Body of pancreas (tissue), 4 donors: ENCODE measurements at regions not wholly inside any gene's neighbourhood (a gene's known extent, or its start where the extent isn't known, plus 50 kb on each side); places are given as distances from the start of the nearest gene placed in this dataset.

ENCODE experiments used
- POLR2A ChIP-seq, 3 donors: fragments of 450-650 bp; IDR thresholded peaks; one replicate each; pipeline ENCODE4 v1.6.1; 2016; ENCODE audit warnings: antibody characterized with exemption in 3 of 3, mild to moderate bottlenecking in 2 of 3
- TF ChIP-seq, protein P1 (sequence below), 7 experiments: fragments of 450-650 bp in 4 of 7; fragments of 200-600 bp in 3 of 7; sonication (generic) in 3 of 7; IDR thresholded peaks; one replicate each; pipeline ENCODE4 v1.5.1; 2016 to 2019; ENCODE audit warnings: antibody characterized with exemption in 7 of 7

DNA sequence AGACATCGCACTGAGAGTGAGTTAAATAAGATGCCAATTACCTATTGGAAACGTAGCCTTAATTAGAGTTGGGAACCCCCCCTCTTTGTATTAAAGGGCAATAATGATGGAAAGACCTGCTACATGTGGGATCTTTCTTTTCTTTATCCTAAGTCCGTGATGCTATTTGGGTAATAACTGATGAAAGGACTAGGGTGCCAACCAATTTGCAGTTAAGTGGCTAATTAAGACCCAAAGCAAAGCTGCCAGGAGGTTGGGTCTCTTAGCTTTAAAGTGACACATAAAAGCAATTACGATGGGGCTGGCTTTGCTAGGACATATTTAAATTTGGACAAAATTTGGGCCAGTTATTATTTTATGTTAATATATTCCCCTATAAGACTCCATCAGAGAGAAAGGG, 728.8 kb downstream of the NR2F1-AS1 start:
- TF ChIP-seq POLR2A (IDR thresholded peaks at IDR 0.05) = no peak
- TF ChIP-seq, protein P1, sequence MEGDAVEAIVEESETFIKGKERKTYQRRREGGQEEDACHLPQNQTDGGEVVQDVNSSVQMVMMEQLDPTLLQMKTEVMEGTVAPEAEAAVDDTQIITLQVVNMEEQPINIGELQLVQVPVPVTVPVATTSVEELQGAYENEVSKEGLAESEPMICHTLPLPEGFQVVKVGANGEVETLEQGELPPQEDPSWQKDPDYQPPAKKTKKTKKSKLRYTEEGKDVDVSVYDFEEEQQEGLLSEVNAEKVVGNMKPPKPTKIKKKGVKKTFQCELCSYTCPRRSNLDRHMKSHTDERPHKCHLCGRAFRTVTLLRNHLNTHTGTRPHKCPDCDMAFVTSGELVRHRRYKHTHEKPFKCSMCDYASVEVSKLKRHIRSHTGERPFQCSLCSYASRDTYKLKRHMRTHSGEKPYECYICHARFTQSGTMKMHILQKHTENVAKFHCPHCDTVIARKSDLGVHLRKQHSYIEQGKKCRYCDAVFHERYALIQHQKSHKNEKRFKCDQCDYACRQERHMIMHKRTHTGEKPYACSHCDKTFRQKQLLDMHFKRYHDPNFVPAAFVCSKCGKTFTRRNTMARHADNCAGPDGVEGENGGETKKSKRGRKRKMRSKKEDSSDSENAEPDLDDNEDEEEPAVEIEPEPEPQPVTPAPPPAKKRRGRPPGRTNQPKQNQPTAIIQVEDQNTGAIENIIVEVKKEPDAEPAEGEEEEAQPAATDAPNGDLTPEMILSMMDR (IDR thresholded peaks at IDR 0.05) = no peak
